ENCODE measurements at regions not wholly inside any gene's neighbourhood (a gene's known extent, or its start where the extent isn't known, plus 50 kb on each side); places are given as distances from the start of the nearest gene placed in this dataset.

GRCh38 chr12:25759752-25760151, 198.7 kb upstream of the RASSF8 start:
- Histone ChIP-seq H3K9me3 (no peaks in the 10 kb centered on the region), H3K27me3 (no peaks in the 10 kb centered on the region), H3K4me3 (ENCODE audit: low read depth, low read length) (no peak overlapping the region), H3K4me1 (no peaks in the 10 kb centered on the region), H3K36me3 (no peaks in the 10 kb centered on the region)
- no peak for DNase-seq
- TF ChIP-seq CTCF (IDR thresholded peaks at IDR 0.05; ENCODE audit: low read depth, low read length), result no peak

DNA sequence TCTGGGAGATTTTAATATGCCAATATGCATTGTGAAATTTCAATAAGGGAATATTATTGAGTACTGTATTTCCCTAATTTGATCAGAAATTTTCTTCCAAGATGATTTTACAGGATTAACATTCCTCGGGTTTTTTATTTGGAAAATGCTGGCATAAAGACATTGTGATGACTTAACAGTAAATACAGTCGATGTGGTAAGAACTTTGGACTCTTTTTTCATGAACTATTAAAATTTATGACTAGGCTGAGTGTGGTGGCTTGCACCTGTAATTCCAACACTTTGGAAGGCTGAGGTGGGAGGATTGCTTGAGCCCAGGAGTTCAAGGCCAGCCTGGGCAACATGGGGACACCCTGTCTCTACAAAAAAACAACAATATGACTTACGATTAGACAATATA, 197.1 kb upstream of the RASSF8 start:
- Histone ChIP-seq H3K36me3 (no peaks in the 10 kb centered on the region), H3K27me3 (no peaks in the 10 kb centered on the region), H3K4me3 (ENCODE audit: low read depth, low read length) (no peak overlapping the region), H3K4me1 (no peaks in the 10 kb centered on the region), H3K9me3 (no peaks in the 10 kb centered on the region)
- DNase-seq, result no peak
- TF ChIP-seq CTCF (IDR thresholded peaks at IDR 0.05; ENCODE audit: low read depth, low read length), result no peak

GRCh38 chr12:25764409-25764808, 194.1 kb upstream of the RASSF8 start:
- H3K9me3 ChIP-seq, result no peaks in the 10 kb centered on the region
- no peaks in the 10 kb centered on the region for H3K27me3 ChIP-seq
- no peak for DNase-seq
- no peak overlapping the region for H3K4me3 ChIP-seq (ENCODE audit: low read depth, low read length)
- H3K36me3 ChIP-seq, result no peaks in the 10 kb centered on the region
- no peak for TF ChIP-seq CTCF (IDR thresholded peaks at IDR 0.05; ENCODE audit: low read depth, low read length)
- no peaks in the 10 kb centered on the region for H3K4me1 ChIP-seq

GRCh38 chr12:25764892-25765291, 193.6 kb upstream of the RASSF8 start:
- Histone ChIP-seq H3K27me3 (no peaks in the 10 kb centered on the region), H3K36me3 (no peaks in the 10 kb centered on the region), H3K4me3 (ENCODE audit: low read depth, low read length) (no peak overlapping the region), H3K9me3 (no peaks in the 10 kb centered on the region), H3K4me1 (no peaks in the 10 kb centered on the region)
- DNase-seq, result no peak
- no peak for TF ChIP-seq CTCF (IDR thresholded peaks at IDR 0.05; ENCODE audit: low read depth, low read length)

- H3K36me3 ChIP-seq, result no peaks in the 10 kb centered on the region
- TF ChIP-seq CTCF (IDR thresholded peaks at IDR 0.05; ENCODE audit: low read depth, low read length), result no peak
- no peaks in the 10 kb centered on the region for H3K4me1 ChIP-seq
- no peaks in the 10 kb centered on the region for H3K9me3 ChIP-seq
- no peak overlapping the region for H3K4me3 ChIP-seq (ENCODE audit: low read depth, low read length)
- no peak for DNase-seq
- no peaks in the 10 kb centered on the region for H3K27me3 ChIP-seq
Measured at GRCh38 chr12:25767606-25768005, 190.9 kb upstream of the RASSF8 start.

DNA sequence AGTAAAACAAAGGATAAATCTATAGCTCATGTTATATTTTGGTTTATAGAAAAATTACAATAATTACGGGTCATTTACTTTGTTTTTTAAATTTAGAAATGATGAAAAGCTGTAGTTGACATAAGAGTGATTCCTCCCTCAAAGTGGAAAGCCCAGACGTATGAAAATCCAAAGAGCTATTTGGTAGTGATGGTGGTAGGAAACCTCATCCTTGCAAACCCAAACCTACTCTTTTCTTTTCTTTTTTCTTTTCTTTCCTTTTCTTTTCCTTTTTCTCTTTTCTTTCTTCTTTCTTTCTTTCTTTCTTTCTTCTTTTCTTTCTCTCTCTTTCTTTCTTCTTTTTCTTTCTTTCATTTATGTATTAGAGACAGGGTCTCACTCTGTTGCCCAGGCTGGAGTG, 190.3 kb upstream of the RASSF8 start:
- no peak for TF ChIP-seq CTCF (IDR thresholded peaks at IDR 0.05; ENCODE audit: low read depth, low read length)
- H3K4me3 ChIP-seq (ENCODE audit: low read depth, low read length), result no peak overlapping the region
- H3K27me3 ChIP-seq, result no peaks in the 10 kb centered on the region
- no peaks in the 10 kb centered on the region for H3K4me1 ChIP-seq
- no peaks in the 10 kb centered on the region for H3K9me3 ChIP-seq
- no peak for DNase-seq
- H3K36me3 ChIP-seq, result no peaks in the 10 kb centered on the region
